ENCODE measurements at regions not wholly inside any gene's neighbourhood (a gene's known extent, or its start where the extent isn't known, plus 50 kb on each side); places are given as distances from the start of the nearest gene placed in this dataset.
"Not testable (repeated sequence)": the region's sequence is repeated elsewhere in the genome, so short reads cannot be mapped to it uniquely, and the experiment has no call there.

DNA sequence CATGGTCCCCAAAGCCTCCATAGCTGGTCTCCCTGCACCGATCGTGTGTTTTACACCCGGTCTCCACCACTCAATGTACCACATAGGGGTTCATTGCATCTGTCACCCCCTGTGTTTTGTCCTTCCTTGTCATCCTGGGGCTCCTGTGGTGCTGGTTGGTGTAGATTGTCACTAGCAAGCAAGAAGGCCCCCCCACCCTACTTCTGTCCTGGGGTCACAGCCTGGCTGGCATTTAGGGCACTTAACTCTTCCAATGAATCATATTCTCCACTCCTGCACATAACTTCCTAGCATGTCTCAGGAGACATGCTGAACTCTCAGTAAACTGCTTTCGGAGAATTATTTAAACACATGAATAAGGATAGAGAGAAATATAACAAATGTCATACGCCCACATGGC, 161.4 kb downstream of the BCL2L11 start:
- DNase-seq (ENCODE audit: extremely low read depth in 1 of 2, low read depth in 1 of 2) = not testable (repeated sequence)

DNA sequence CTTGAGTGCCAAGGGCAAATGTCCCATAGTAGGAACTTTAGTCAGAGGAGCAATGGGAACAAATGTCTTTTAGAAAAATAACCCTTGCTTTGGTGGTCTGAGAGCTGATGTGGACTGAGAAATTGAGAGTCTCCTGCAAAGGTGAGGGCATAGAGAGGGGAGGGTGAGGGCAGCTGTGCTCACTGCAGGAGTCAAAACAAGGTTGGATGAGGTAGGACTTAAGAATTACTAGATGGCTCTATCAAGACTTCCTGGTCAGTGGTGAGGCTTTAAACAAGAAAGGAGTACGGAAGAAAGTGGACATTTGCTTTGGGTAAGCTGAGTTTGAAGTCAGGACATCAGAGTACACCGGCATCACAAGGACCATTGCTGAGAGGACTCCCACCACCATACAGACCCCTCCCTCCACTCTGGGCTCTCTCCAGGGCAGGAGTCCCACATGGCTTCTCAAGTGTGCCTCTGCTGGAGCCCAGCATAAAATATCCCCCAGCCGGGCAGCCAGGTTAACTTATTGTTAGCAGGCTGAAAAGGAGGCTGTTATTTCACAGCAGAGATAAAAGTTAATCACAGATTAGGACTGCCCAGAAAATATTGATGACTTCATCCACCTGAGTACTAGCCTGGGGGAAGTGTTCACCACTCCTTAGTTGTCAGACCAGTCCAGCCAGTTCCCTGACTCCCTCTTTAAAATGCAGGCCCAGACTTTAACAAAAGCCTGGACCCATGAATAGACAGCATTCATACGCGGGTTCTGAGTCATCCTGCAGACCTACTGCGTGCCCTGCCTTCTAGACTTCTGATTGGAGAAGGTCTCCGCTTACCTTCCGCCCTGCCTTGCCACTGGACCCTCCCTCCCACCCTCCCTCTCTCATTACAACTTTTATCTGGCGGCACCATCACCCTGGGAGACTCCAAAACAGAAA, 167.2 kb downstream of the BCL2L11 start:
- DNase-seq (ENCODE audit: extremely low read depth in 1 of 2, low read depth in 1 of 2) = not testable (repeated sequence)

DNA sequence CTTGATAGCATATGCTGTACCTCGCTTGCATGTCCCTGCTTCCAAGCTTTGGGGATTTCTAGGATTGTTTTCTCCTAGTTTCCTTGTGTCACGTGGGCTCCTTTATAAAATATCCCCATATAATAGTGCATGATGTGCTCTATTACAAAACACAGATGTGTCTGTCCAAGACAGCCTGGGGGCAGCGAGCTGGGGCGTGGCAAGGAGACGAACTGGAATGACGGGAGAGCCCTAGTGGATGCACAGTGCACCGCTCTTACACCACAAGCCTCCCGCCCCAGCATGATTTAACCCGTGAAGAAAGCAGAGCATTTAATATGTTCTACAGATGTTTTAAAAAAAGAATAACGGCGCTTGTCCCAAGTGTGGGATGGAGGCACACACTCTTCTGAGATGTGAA, 169.7 kb downstream of the BCL2L11 start:
- not testable (repeated sequence) for DNase-seq (ENCODE audit: extremely low read depth in 1 of 2, low read depth in 1 of 2)

DNA sequence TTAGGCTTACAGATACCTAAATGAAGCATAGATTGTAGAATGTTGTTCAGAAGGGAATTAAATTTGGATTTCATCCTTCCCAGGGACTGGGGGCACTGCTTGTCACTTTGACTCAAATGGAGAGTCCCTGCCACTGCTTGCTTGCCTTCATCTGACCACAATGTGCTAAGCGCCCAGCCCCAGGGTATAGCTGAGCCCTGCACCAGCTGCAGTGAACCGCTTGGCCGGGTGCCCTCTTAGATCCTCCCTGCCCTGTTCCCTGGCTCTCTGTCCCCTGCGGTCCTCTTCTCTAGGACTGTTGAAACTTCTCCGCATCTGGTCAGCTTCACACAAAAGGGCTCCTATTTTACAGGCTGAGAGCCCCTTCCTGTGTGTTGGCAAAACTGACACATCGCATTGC, 170.9 kb downstream of the BCL2L11 start:
- DNase-seq (ENCODE audit: extremely low read depth in 1 of 2, low read depth in 1 of 2) = not testable (repeated sequence)

DNA sequence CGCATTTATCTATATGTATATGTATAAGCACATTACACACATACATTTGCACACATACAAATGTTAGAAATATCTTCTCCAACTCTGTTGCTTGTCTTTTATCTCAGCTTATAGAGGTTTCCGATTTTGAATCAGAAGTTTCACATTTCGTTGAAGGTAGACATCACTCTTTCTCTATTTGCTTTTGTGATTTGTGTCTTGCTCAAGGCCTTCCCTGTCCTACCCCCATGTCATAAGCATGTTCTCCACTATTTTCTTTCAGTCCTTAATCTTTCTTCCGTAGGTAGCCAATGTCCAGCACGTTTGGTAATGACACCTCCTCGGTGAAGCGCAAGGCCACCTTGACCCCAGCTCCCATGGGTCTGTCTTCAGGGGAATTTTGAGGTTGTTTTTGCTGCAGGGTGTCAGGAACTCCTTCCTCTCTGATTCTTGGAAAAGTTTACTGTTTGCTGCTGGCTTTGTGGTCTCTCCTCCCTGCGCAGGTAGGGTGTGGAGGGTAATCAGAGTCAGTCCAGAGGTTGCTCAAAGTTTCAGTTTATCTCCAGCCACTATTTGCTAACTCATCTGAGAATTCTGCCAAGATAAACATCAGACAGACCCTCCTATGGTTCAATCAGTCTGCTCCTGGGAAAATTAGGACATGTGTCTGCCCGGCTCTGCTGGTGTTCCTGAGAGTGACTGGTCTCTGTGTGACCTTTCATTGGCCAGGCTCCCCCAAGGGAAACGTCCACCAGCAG, 171.7 kb downstream of the BCL2L11 start:
- not testable (repeated sequence) for DNase-seq (ENCODE audit: extremely low read depth in 1 of 2, low read depth in 1 of 2)

DNA sequence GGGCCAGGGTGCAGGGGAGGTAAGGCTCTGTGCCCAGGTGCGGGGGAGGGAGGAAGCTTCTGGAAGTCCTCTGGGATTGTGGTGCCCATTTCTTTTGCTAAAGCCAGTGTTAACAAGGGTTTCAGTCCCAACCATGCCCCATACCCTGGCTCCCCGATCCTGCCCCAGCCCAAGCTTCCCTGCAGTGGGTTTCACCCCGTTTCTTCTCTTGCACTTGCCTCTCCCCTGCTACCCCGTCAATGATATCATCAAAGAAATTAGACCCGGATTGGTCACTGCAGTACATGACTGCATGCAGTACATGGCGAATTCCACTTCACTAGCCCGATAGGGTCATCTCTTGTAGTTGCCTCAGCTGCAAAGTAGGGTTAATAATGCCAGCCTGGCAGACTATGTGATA, 174.0 kb downstream of the BCL2L11 start:
- DNase-seq (ENCODE audit: extremely low read depth in 1 of 2, low read depth in 1 of 2) = not testable (repeated sequence)

DNA sequence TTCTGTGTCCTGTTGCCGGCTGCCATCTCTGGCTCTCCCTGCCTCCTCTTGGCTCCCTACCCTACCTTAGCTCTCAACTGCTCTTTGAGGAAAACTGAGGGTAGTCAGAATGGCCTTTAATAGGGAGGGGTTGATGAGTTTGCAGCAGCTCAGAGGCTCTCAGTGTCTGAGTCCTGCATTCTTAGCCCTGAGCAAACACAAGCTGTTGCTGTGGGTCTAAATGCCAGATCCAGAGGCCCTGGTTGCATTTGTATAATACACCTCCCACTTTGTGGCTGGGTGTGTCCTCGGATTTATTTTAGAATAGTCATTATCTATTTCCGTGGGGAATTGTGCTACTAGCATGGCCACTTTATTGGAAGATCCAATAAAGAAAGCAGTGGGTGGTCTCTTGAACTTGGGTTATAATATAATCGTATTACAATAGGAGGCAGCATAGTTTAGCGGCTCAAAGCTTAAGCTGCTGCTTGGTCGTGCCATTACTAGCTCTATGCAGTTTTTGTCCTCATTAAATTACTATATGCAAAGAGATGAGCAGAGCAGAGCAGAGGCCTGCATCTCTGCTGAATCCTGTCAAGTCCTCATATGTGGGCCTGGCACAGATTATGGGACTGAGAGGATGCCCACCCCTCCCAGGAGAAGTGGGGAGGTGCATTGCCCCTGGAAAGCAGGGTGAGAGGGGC, 175.5 kb downstream of the BCL2L11 start:
- DNase-seq (ENCODE audit: extremely low read depth in 1 of 2, low read depth in 1 of 2) = not testable (repeated sequence)

DNA sequence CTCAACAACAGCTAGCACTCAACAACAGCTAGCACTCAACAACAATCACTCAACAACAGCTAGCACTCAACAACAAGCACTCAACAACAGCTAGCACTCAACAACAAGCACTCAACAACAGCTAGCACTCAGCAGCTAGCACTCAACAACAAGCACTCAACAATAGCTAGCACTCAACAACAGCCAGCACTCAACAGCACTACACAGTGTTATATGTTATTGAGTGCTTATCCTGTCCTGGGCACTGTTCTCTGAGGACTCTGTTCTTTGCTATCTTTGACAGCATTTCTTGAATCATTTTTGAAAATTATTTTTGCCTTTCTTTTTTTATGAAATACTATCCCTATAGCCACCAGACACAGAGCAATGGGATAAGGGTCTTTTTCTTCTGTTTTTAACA, 176.4 kb downstream of the BCL2L11 start:
- not testable (repeated sequence) for DNase-seq (ENCODE audit: extremely low read depth in 1 of 2, low read depth in 1 of 2)

DNA sequence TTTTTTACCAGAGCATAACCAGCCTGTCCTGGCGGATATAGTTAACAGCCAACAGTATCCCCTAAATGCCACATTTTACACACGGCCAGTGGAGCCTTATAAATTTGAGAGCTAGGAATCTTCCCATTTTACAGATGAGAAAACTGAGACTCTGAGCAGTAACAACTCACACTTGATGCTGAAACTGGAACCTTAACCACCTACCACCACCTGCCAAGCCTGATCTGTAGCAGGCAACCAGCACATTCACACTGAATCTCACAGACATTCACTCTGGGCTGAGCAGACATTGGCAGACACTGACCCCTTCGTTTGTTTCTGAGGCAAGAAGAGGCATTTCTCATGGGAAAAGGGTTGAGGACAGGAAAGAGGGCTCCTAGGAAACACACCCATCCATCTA, 178.2 kb downstream of the BCL2L11 start:
- DNase-seq (ENCODE audit: extremely low read depth in 1 of 2, low read depth in 1 of 2) = not testable (repeated sequence)

DNA sequence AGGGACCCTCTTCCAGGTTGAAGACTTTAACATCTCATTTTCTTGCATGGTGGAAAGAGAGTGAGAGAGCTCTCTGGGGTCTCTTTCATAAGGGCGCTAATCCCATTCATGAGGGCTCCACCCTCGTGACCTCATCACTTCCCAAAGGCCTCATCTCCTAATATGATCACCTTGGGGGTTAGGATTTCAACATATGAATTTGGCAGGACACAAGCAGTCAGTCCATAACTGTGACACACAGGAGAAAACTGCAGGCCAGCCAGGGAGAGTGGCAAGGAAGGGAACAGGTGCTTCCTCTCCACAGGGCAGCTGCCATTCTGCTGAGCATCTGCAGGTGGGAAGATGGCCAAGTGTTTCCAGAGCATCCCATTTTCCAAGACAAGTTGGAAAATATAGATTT, 178.9 kb downstream of the BCL2L11 start:
- DNase-seq (ENCODE audit: extremely low read depth in 1 of 2, low read depth in 1 of 2) = not testable (repeated sequence)

DNA sequence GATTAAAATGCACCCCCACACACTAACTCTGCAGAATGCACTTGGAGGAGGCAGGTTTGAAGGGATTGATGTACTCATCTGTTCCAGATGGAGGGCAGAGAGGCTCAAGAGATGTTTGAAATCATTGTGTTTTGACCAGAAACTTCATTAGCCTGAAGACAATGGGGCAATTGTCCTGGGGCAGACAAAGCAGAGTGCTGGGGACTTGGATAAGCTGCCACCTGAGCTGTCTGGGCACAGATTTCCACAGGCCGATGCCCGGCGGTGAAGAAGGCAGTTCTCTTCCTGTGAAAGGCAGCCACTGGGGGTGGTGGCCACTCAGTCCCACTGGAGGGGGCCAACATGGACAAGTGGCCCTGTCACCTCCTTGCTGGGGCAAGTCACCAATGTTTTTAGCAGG, 181.0 kb downstream of the BCL2L11 start:
- DNase-seq (ENCODE audit: extremely low read depth in 1 of 2, low read depth in 1 of 2) = not testable (repeated sequence)

DNA sequence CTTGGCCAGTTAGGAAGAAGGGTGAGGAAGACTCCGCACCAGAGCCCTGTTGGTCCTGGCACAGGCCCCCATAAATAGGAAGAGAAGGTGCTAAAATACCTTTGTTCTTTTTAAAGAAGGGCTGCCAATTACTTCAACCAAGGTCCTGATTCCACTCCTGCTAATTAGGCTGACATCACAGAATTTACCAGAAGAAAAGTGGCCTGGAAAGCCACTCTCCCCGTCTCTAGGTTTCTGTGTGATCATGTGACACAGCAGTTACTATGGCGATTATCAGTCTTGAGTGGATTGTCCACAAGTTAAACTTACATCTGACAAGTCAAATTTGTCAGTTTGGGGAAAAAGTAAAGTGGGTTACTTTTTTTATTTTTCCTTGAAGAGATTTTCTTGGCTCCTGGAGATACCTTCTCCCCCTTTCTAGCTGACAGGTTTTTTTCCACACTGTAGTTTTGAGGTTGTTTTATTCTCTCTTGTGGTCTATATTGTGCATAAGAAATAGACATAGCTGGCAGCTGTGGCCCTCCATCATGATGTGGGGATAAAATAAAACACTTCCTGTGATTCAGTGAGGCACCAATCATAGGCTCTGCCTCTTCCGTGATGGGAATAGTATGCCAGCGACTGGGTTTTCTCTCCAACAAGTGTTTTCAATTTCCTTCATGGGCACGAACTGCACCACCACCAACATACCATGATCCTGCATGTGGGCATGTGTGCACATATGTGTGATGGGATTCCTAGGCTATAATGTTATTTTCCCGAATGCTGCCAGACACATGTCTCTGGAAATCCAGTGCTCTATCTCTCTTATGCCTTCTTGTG, 181.9 kb downstream of the BCL2L11 start:
- DNase-seq (ENCODE audit: extremely low read depth in 1 of 2, low read depth in 1 of 2) = not testable (repeated sequence)

DNA sequence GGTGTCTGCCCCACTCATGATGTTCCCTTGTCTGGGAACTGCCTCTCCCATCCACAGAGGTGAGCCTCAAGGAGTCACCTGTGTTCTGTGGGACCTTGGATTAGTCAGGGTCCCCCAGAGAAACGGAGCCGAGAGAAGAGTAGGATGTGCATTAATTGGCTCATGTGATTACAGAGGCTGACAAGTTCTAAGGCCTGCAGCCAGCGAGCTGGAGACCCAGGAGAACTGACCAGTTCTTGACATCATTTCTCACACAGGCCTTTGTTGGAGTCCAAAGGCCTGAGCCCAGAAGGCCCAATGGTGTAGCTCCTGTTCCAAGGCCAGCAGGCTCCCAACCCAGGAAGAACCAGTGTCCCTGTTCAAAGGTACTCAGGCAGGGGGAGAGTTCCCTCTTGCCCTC, 186.6 kb downstream of the BCL2L11 start:
- not testable (repeated sequence) for DNase-seq (ENCODE audit: extremely low read depth in 1 of 2, low read depth in 1 of 2)

DNA sequence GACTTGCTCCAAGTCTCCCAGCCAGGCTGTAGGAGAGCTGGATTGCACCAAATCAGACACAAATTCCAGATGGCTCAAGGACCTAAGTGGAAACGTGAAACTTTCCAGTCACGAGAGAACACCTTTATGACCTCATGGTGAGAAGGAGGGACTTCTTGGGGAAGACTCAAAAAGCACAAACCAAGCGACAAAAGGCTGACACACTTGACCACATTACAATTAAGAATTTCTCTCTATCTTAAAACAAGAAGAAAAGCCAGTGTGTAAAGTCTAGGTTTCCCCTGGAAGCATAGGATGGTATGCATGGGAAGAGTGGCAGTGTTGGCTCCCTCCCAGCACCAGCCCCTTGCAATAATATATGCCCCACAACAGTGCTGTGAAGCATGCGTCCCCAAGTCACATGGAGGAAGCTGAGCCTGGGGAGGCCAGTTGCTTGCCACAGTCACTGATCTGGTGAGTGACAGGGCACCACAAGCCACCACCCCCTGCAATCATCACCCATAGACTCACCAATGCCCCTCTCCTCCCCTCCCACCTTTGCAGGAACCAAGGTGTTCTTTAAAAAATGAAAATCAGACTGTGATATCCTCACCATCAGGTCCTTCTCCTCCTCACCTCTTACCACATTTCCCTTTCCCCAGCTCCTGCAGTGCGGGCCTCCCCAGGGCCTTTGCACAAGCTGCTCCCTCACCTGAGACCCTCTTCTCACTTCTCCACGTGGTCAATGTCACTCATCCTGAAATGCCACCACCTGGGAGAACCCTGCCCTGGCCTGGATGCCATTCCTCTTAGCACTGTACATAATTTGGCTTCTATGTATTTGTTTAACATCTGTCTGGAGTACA, 188.7 kb downstream of the BCL2L11 start:
- DNase-seq (ENCODE audit: extremely low read depth in 1 of 2, low read depth in 1 of 2) = not testable (repeated sequence)

DNA sequence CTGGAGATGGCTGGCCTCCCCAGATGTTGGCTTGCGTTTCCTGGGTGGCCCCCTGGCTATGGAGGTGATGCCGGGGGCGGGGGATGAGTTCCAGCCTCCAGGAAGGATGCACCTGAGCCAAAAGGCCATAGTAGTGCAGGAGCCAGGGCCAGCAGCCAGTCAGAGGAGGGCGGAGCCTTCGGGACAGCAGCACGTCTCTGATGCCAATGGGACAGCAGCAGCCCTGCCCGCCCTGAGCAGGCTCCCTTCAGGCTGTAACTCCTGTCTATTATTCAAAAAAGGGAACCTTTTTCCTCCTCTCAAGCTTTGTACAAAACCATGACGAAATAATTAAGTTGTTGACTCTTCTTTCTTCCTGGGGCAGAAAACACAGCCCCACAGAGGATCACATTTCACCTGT, 189.7 kb downstream of the BCL2L11 start:
- not testable (repeated sequence) for DNase-seq (ENCODE audit: extremely low read depth in 1 of 2, low read depth in 1 of 2)

DNA sequence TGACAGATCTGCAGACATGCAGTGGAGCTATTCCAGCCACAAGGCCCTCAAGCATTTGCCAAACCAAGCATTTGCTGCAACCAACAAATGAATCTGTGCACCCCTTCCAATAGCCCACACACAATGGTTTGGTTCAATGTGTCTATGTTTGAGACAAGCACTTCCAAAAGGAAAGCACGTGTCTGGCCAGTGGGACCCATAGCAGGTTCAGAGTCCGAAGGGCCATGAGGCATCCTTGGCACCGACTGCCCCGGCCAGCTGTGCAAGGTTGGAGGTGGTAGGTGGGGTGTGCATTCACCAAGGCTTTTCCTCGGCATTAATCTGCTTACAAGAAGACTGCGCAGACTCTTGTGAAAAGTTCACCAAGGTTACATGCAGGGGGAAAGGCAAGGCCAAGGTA, 190.9 kb downstream of the BCL2L11 start:
- DNase-seq (ENCODE audit: extremely low read depth in 1 of 2, low read depth in 1 of 2) = not testable (repeated sequence)

DNA sequence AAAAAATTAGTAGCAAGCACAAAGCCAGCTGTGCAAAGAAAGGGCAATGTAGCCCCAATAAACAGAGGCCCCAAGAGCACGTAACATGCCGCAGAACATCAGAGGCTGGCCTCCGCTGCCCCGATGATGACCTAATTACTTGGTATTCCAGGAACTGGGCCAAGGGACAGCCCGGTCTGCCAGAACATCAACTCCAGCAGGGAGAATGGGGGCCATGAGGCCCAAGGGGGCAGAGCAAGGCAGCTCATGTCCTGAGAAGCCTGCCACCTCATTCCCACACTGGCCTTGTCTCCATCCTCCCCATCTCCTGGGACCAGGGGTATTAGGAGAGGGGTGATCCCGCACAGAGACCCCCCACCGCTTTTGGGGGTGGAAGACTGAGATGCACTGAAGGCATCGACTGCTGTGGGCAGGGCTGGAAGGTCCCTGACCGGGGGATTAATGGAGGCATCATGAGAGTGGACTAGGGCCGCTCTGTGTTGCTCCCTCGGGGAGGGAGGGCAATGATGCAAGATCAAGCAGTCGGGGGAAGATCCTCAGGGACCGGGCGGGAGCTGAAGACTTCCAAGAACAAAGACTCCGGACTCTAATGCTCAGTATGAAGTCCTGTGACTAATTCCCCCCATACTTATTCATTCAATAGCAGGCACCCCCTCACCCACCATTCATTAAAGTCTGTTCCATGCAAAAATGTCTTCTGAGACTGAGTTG, 192.3 kb downstream of the BCL2L11 start:
- not testable (repeated sequence) for DNase-seq (ENCODE audit: extremely low read depth in 1 of 2, low read depth in 1 of 2)

DNA sequence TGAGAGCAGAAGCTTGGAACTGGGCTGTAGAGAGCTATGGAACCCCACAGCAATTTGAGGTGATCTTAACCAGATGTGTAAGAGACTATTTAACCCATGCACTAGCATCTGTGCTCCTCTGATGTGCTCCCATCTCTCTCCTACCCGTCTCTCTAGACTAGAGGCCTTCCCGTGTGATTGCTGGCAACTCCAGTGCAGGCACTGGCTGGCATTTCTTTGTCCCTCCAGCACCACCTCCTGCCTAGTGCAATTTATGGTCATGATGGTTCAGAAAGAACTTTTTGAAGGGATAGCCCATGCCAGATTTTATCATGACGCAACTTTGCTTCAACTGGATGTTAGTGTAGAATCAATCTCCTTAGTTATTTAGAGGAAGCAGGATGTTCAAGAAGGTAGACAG, 193.0 kb downstream of the BCL2L11 start:
- not testable (repeated sequence) for DNase-seq (ENCODE audit: extremely low read depth in 1 of 2, low read depth in 1 of 2)

All from stimulated activated CD8-positive, alpha-beta memory T cell treated with anti-CD3 and anti-CD28 coated beads, Interleukin-7, amount 100 ng/mL, for 48 hours (primary cell).